ENCODE measurements at regions not wholly inside any gene's neighbourhood (a gene's known extent, or its start where the extent isn't known, plus 50 kb on each side); places are given as distances from the start of the nearest gene placed in this dataset.

DNA sequence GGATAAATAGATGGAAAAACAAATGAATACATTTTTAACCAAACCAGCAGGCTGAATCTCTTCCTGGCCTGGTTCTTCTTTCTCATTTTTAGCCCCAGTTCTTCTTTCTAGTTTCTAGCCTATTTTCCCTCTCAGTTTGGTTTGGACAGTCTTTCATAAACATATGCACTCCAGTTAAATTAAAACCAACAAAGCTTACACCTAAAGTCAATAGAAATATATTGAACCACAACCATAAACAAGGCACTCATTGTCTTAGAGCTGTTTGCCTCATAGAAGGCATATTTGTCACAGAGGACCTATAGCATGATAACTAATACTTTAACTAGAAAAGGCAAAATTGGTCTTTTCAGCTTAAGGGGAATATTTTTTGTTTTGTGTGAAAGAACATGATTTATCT lies 638.3 kb downstream of the NR2F1-AS1 start:
- Mint-ChIP-seq H3K4me3 (no peak overlapping the region), H3K4me1 (peaks cover 9% of the 10 kb centered on the region), H3K36me3 (no peaks in the 10 kb centered on the region), H3K9me3 (peaks cover under 1% of the 10 kb centered on the region; the same call in 1 of the 2 replicates), H3K27ac (no peak overlapping the region), H3K27me3 (ENCODE audit: low read depth) (no peaks in the 10 kb centered on the region)
- ATAC-seq (no peak), DNase-seq (ENCODE audit: low spot score) (no peak)
- POLR2A ChIA-PET: no interaction called here
- CTCF ChIA-PET: no interaction called here
- TF ChIP-seq, protein P1, sequence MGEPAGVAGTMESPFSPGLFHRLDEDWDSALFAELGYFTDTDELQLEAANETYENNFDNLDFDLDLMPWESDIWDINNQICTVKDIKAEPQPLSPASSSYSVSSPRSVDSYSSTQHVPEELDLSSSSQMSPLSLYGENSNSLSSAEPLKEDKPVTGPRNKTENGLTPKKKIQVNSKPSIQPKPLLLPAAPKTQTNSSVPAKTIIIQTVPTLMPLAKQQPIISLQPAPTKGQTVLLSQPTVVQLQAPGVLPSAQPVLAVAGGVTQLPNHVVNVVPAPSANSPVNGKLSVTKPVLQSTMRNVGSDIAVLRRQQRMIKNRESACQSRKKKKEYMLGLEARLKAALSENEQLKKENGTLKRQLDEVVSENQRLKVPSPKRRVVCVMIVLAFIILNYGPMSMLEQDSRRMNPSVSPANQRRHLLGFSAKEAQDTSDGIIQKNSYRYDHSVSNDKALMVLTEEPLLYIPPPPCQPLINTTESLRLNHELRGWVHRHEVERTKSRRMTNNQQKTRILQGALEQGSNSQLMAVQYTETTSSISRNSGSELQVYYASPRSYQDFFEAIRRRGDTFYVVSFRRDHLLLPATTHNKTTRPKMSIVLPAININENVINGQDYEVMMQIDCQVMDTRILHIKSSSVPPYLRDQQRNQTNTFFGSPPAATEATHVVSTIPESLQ (CRISPR knock-in tag; IDR thresholded peaks at IDR 0.05): no peak
- TF ChIP-seq GABPB1 (CRISPR knock-in tag; IDR thresholded peaks at IDR 0.05) (peak; percentile 54; the same call in 1 of the 2 replicates), AR (CRISPR knock-in tag; IDR thresholded peaks at IDR 0.05) (no peak), JUN (CRISPR knock-in tag; IDR thresholded peaks at IDR 0.05) (no peak), NR3C1 (CRISPR knock-in tag; conservative IDR thresholded peaks at IDR 0.05; ENCODE audit: low read depth) (no peak)

DNA sequence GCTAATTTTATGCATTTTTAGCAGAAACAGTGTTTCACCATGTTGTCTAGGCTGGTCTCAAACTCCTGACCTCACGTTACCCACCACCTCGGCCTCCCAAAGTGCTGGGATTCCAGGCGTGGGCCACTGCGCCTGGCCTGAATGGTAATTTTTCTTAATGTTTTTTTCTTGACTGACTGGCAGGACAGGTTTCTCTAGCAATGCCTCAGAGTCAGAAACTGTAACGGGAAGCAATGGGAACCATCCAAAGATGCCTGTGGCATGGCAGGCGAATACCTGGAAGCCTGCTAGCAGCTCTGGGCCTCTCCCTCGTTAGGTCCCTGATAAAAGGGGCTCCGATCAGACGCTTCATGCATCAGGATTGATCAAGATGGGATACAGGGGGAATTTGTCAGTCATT lies 639.2 kb downstream of the NR2F1-AS1 start:
- peak; percentile 46; the same call in 1 of the 2 replicates for ATAC-seq
- DNase-seq (ENCODE audit: low spot score): no peak
- Mint-ChIP-seq H3K4me1 (peaks cover 9% of the 10 kb centered on the region), H3K36me3 (no peaks in the 10 kb centered on the region), H3K4me3 (no peak overlapping the region), H3K27me3 (ENCODE audit: low read depth) (no peaks in the 10 kb centered on the region), H3K9me3 (no peaks in the 10 kb centered on the region), H3K27ac (no peak overlapping the region)
- POLR2A ChIA-PET: no interaction called here
- CTCF ChIA-PET: interaction anchor here (0.6 kb wide), 1 partner anchor 121 kb away, joined by 3 read pairs; no protein-coding TSS in a partner anchor
- TF ChIP-seq, protein P2, sequence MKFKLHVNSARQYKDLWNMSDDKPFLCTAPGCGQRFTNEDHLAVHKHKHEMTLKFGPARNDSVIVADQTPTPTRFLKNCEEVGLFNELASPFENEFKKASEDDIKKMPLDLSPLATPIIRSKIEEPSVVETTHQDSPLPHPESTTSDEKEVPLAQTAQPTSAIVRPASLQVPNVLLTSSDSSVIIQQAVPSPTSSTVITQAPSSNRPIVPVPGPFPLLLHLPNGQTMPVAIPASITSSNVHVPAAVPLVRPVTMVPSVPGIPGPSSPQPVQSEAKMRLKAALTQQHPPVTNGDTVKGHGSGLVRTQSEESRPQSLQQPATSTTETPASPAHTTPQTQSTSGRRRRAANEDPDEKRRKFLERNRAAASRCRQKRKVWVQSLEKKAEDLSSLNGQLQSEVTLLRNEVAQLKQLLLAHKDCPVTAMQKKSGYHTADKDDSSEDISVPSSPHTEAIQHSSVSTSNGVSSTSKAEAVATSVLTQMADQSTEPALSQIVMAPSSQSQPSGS (CRISPR knock-in tag; IDR thresholded peaks at IDR 0.05; ENCODE audit: borderline replicate concordance, low read depth): no peak
- TF ChIP-seq SP1 (CRISPR knock-in tag; conservative IDR thresholded peaks at IDR 0.05) (no peak), ZNF121 (CRISPR knock-in tag; IDR thresholded peaks at IDR 0.05) (no peak), ZNF671 (CRISPR knock-in tag; IDR thresholded peaks at IDR 0.05) (no peak), ZNF219 (CRISPR knock-in tag; IDR thresholded peaks at IDR 0.05; ENCODE audit: borderline replicate concordance) (no peak), RELA (CRISPR knock-in tag; IDR thresholded peaks at IDR 0.05; ENCODE audit: borderline replicate concordance) (no peak), ZMAT4 (CRISPR knock-in tag; IDR thresholded peaks at IDR 0.05) (no peak), JUN (CRISPR knock-in tag; IDR thresholded peaks at IDR 0.05) (no peak), TEAD4 (CRISPR knock-in tag; IDR thresholded peaks at IDR 0.05) (no peak), ELF4 (CRISPR knock-in tag; IDR thresholded peaks at IDR 0.05; ENCODE audit: low read depth) (no peak), NR3C1 (CRISPR knock-in tag; conservative IDR thresholded peaks at IDR 0.05; ENCODE audit: low read depth) (no peak), ETV6 (CRISPR knock-in tag; IDR thresholded peaks at IDR 0.05) (no peak), ZNF532 (CRISPR knock-in tag; IDR thresholded peaks at IDR 0.05; ENCODE audit: borderline replicate concordance) (no peak), ERG (CRISPR knock-in tag; IDR thresholded peaks at IDR 0.05) (no peak)
- TF ChIP-seq, protein P3, sequence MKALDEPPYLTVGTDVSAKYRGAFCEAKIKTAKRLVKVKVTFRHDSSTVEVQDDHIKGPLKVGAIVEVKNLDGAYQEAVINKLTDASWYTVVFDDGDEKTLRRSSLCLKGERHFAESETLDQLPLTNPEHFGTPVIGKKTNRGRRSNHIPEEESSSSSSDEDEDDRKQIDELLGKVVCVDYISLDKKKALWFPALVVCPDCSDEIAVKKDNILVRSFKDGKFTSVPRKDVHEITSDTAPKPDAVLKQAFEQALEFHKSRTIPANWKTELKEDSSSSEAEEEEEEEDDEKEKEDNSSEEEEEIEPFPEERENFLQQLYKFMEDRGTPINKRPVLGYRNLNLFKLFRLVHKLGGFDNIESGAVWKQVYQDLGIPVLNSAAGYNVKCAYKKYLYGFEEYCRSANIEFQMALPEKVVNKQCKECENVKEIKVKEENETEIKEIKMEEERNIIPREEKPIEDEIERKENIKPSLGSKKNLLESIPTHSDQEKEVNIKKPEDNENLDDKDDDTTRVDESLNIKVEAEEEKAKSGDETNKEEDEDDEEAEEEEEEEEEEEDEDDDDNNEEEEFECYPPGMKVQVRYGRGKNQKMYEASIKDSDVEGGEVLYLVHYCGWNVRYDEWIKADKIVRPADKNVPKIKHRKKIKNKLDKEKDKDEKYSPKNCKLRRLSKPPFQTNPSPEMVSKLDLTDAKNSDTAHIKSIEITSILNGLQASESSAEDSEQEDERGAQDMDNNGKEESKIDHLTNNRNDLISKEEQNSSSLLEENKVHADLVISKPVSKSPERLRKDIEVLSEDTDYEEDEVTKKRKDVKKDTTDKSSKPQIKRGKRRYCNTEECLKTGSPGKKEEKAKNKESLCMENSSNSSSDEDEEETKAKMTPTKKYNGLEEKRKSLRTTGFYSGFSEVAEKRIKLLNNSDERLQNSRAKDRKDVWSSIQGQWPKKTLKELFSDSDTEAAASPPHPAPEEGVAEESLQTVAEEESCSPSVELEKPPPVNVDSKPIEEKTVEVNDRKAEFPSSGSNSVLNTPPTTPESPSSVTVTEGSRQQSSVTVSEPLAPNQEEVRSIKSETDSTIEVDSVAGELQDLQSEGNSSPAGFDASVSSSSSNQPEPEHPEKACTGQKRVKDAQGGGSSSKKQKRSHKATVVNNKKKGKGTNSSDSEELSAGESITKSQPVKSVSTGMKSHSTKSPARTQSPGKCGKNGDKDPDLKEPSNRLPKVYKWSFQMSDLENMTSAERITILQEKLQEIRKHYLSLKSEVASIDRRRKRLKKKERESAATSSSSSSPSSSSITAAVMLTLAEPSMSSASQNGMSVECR (CRISPR knock-in tag; IDR thresholded peaks at IDR 0.05; ENCODE audit: borderline replicate concordance): no peak
